SK-N-MC (cell line): ENCODE measurements at regions not wholly inside any gene's neighbourhood (a gene's known extent, or its start where the extent isn't known, plus 50 kb on each side); places are given as distances from the start of the nearest gene placed in this dataset.

Experiments
- DNase-seq: peaks from one replicate; pipeline ENCODE4 v3.0.0-alpha.2; 2011; ENCODE audit warnings: low read depth, low spot score
- H3K27ac ChIP-seq: fragments of 200-600 bp; sonication (generic); 2 replicates; pipeline ENCODE4 v1.5.1; 2016; ENCODE audit warnings: mixed run types
- H3K36me3 ChIP-seq: fragments of 200-600 bp; sonication (generic); 2 replicates; pipeline ENCODE4 v1.6.1; 2017; ENCODE audit warnings: antibody characterized with exemption, low read length, mixed read lengths; ENCODE audit not compliant: insufficient read depth
- H3K4me3 ChIP-seq: fragments of 200-600 bp; sonication (generic); 2 replicates; pipeline ENCODE4 v1.5.1; 2016
- H3K9ac ChIP-seq: fragments of 200-600 bp; sonication (generic); 2 replicates; pipeline ENCODE4 v1.8.0; 2017; ENCODE audit warnings: mixed run types, mixed read lengths; ENCODE audit not compliant: insufficient read length
- H3K9me3 ChIP-seq: fragments of 200-600 bp; sonication (generic); 2 replicates; pipeline ENCODE4 v1.6.1; 2017; ENCODE audit warnings: low read depth, mild to moderate bottlenecking, antibody characterized with exemption, low read length, moderate library complexity, mixed read lengths
- EZH2 ChIP-seq: fragments of 200-600 bp; sonication (generic); IDR thresholded peaks from one replicate; pipeline ENCODE4 v1.6.1; 2017; ENCODE audit warnings: antibody characterized with exemption
- FOXP2 ChIP-seq: optimal IDR thresholded peaks from 2 replicates; pipeline ENCODE3; 2011; ENCODE audit warnings: mild to moderate bottlenecking, moderate library complexity; ENCODE audit not compliant: insufficient read depth; ENCODE audit errors: extremely low read length, control extremely low read depth
- POLR2AphosphoS5 ChIP-seq: IDR thresholded peaks from 2 replicates; pipeline ENCODE4 v1.6.1; 2012; ENCODE audit warnings: mild to moderate bottlenecking, low read depth, low read length, borderline replicate concordance

DNA sequence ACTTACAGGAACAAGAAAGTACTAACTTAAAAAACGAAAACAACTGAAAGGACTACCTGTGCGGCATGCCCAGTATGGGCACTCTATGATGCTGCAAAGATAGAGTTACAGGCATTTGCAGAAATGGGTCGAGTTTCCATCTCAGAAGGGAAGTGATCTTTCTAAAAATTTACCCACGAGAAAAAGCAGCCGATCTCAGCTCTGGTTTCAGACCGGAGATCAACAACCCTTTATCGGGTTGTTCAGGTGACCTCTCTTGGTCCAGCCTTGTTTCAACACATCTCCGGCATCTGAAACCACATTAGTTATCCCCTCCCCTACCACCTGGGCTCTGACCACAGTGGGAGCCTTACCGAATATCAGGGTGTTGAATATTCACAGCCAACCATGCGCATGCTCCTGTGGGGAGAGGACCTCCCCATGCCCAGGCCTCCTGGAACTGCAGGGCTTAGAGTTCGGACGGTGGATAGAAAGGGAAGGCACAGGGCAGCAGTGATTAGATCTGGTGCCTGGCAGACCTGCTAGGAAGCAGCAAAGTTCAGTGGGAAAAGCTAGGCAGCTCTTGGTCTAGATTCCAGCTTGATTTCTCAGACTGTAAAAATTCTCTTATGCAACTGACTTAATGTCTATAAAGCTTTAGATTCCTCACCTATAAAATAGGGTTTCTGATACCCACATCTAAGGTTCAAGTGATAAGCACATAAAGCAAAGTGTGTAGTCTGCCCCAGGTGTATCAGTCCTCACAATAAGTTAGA, 906.0 kb downstream of the VRK1 start:
- no peaks in the 10 kb centered on the region for H3K36me3 ChIP-seq
- TF ChIP-seq POLR2AphosphoS5 = no peak
- no peak for TF ChIP-seq FOXP2
- TF ChIP-seq EZH2 = no peak
- H3K9ac ChIP-seq = no peak overlapping the region
- H3K4me3 ChIP-seq = no peak overlapping the region
- no peak overlapping the region for H3K27ac ChIP-seq
- no peak for DNase-seq
- no peaks in the 10 kb centered on the region; the same call in 1 of the 2 replicates for H3K9me3 ChIP-seq

DNA sequence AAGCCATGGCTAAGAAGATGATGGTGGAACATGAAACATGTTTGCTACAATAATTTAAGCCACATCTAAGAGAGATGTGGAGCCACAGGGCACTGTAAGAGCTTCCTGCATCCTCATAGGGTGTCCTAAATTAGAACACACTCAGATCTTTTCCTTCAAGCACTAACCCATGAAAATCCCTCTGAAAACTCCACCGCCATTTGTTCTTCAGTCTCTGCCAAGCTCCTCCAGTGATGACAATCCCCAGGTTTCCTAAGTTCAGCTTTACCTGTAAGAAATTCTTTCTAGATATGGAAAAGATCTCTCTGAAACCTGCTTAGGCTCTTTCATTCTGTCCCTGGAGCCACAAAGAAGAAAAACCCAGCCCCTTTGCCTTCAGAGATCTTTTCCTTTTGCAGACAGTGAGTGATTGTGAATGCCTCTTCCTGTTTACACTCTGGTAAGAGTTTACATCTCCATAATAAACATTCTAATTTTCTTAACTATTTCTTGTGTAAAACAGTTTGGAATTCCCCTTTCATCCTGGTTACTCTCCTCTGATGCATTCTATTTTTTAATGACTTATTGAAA, 907.2 kb downstream of the VRK1 start:
- Histone ChIP-seq H3K4me3 (no peak overlapping the region), H3K9ac (no peak overlapping the region), H3K27ac (no peak overlapping the region), H3K9me3 (no peaks in the 10 kb centered on the region; the same call in 1 of the 2 replicates), H3K36me3 (no peaks in the 10 kb centered on the region)
- no peak for TF ChIP-seq POLR2AphosphoS5
- no peak for TF ChIP-seq EZH2
- TF ChIP-seq FOXP2 = no peak
- no peak for DNase-seq

DNA sequence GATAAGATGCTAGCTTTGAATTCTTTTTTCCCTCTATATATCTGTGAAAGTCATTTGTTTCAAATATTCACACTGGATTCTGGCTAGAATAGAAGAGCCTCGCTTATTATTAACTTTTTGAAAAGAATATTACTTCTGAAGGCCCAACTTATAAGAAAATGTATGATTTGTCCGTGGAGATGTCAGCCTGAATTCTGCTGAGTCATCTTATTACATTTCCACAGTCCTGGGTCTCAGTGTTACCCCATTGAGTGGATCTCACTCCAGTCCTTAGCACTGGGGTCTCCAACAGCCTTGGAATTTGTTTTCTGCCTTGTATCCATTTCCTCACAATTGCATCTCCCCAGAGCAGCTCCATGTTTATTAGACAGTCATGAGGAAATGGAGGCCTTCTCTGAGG, 907.9 kb downstream of the VRK1 start:
- TF ChIP-seq EZH2 (no peak), FOXP2 (no peak), POLR2AphosphoS5 (no peak)
- no peaks in the 10 kb centered on the region for H3K36me3 ChIP-seq
- H3K9me3 ChIP-seq = no peaks in the 10 kb centered on the region
- H3K4me3 ChIP-seq = no peak overlapping the region
- H3K9ac ChIP-seq = no peak overlapping the region
- no peak overlapping the region for H3K27ac ChIP-seq
- DNase-seq = no peak

DNA sequence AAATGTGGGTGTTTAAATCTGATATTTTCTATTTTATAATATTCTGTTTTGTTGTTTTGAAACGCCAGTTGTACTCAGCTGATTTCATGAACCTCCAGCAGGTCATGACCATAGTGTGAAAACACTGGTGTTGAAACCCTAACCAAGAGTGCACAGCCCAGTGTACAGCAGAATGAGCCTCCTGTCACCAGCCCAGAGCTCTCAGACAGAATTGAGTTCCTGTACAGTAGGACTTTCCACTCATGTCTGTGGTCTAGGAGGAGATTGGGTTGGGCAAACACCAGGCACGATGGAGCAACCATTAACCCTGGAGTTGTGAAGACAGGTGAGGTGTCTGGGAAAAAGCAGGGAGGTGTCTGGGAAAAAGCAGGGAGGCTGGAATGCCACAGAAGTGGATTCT, 908.8 kb downstream of the VRK1 start:
- H3K27ac ChIP-seq = no peak overlapping the region
- H3K9me3 ChIP-seq = no peaks in the 10 kb centered on the region
- no peak for TF ChIP-seq EZH2
- no peak for DNase-seq
- no peak overlapping the region for H3K4me3 ChIP-seq
- no peak overlapping the region for H3K9ac ChIP-seq
- H3K36me3 ChIP-seq = no peaks in the 10 kb centered on the region

DNA sequence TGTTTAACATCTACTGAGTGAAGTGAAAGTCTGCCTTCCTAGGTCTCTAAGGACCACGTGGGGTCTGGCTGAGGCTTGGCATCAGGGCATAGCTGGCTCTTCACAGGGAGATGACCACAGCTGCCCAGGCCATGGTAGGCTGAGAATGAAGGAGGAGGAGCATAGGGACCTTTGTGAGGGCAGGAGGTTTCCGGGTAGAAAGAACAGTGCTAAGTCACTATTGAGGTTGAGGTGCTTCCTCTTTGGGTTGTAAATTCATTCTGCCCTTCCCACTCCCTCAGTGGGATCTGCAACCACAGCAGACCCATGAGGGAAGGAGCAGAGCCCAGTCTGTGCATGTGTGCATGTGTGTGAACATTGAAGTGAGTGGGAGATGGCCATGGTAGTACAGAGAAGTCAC, 909.6 kb downstream of the VRK1 start:
- Histone ChIP-seq H3K27ac (no peak overlapping the region), H3K36me3 (no peaks in the 10 kb centered on the region), H3K9ac (no peak overlapping the region), H3K9me3 (no peaks in the 10 kb centered on the region), H3K4me3 (no peak overlapping the region)
- TF ChIP-seq FOXP2 = no peak
- TF ChIP-seq POLR2AphosphoS5 = no peak
- TF ChIP-seq EZH2 = no peak
- no peak for DNase-seq

DNA sequence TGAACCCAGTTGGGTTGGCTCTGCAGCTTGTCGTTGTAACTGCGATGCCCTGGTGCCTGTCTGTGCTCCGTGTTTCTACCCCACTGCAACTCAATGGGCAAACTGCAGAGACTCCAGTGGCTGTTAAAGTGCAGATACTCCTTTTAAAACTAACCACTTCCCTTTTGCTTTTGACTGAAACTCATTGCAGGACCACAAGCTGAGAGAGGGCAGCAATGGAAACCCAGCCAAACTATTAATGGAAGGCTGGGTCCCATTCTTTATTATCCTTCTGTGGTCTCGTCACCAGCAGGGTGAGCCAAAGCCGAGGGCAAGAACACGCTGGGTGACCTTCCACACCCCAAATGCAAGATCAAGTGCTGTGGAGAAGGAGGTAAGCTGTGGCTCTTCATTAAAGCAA, 910.4 kb downstream of the VRK1 start:
- TF ChIP-seq EZH2 (no peak), FOXP2 (no peak), POLR2AphosphoS5 (no peak)
- DNase-seq = no peak
- no peak overlapping the region for H3K9ac ChIP-seq
- H3K36me3 ChIP-seq = no peaks in the 10 kb centered on the region
- no peak overlapping the region for H3K4me3 ChIP-seq
- no peak overlapping the region for H3K27ac ChIP-seq
- H3K9me3 ChIP-seq = no peaks in the 10 kb centered on the region

DNA sequence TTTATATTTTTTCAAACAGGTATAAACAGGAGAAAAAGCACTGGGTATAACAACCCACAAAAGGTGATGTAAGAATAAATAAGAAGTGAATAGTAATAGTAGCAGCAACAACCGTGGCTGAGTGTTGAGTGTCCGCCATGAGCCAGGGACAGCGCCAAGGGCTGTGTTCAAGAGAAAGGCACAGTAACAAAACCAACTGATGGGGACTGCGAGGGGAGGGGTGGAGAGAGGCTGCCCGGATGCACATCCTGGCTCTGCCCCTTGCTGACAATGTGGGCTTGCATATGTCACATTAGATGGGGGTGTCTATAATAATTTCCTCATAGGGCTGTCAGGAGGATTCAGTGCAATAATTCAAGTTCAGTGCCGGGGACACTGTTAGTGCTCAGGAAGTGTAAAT, 912.4 kb downstream of the VRK1 start:
- Histone ChIP-seq H3K27ac (no peak overlapping the region), H3K4me3 (no peak overlapping the region), H3K9me3 (no peaks in the 10 kb centered on the region), H3K36me3 (no peaks in the 10 kb centered on the region), H3K9ac (no peak overlapping the region)
- no peak for DNase-seq
- no peak for TF ChIP-seq FOXP2
- TF ChIP-seq EZH2 = no peak
- no peak for TF ChIP-seq POLR2AphosphoS5

DNA sequence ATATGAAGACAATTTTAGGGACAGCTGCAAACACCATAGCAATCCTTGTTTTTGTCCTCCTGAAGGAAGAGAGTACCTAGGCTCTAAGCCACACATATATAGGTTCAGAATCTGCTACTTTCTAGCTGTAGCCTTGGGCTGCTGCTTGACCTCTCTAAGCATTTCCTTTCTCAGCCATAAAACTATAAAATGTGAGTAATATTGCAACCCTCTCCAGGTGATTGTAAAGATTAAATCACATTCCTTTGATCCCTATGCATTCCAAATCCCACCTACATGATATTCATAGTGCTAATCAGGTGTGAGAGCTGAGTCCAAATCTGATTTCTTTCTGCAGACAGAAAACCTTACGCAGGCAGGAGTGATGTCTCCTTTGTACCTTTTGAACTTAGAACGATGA, 913.5 kb downstream of the VRK1 start:
- Histone ChIP-seq H3K36me3 (no peaks in the 10 kb centered on the region), H3K9ac (no peak overlapping the region), H3K4me3 (no peak overlapping the region), H3K9me3 (no peaks in the 10 kb centered on the region), H3K27ac (no peak overlapping the region)
- TF ChIP-seq FOXP2 = no peak
- no peak for TF ChIP-seq POLR2AphosphoS5
- no peak for DNase-seq

DNA sequence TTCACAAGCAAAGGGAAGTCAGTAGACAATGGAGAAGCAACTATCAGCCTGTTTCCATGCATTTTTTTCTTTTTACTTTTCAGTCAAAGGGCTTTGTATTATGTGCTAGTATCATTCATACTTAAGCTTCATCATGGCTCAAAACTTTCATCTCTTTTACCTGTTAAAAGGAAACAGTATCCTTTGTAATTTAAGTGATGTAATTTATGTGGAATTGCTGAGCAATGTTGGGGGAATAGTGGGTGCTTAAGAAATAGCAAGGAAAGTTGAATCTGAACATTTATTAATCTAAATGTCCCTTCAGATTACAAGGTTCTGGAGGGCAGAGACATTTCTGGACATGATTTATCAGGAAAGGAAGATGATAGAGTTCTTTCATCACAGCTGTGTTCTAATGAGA, 915.3 kb downstream of the VRK1 start:
- no peak for DNase-seq
- no peak for TF ChIP-seq POLR2AphosphoS5
- TF ChIP-seq EZH2 = no peak
- TF ChIP-seq FOXP2 = no peak

More for the DNA sequence above, 915.3 kb downstream of the VRK1 start:
- Histone ChIP-seq H3K4me3 (no peak overlapping the region), H3K27ac (no peak overlapping the region), H3K9me3 (no peaks in the 10 kb centered on the region), H3K36me3 (no peaks in the 10 kb centered on the region), H3K9ac (no peak overlapping the region)
